Activated naive CD8-positive, alpha-beta T cell treated with anti-CD3 and anti-CD28 coated beads, Interleukin-2, amount 10 ng/mL, durations not matched to agents 7 days and 5 days (primary cell): ENCODE measurements at regions not wholly inside any gene's neighbourhood (a gene's known extent, or its start where the extent isn't known, plus 50 kb on each side); places are given as distances from the start of the nearest gene placed in this dataset.
A peak's percentile ranks its signal among the peaks of the same experiment; 100 is the strongest.
"Not testable (repeated sequence)": the region's sequence is repeated elsewhere in the genome, so short reads cannot be mapped to it uniquely, and the experiment has no call there.

Experiments used
- ATAC-seq: fragments of 150-1000 bp; cut with Tn5 transposase; one replicate; pipeline ENCODE4 v1.10.0; 2021; ENCODE audit warnings: low read depth, moderate library complexity
- POLR2A ChIA-PET: fragments of 350-600 bp; sonication (Branson Sonifier 250); formaldehyde crosslinking; loops from one replicate; lab custom pipeline; 2021; ENCODE audit warnings: antibody characterized with exemption; lab: Charles Lee
- DNase-seq: peaks from one replicate; pipeline ENCODE4 v3.0.0; 2021
- H3K27ac Mint-ChIP-seq: one replicate; pipeline ENCODE4 v1.8.0; 2022; ENCODE audit warnings: mild to moderate bottlenecking, mixed read lengths
- H3K27me3 Mint-ChIP-seq: one replicate; pipeline ENCODE4 v1.8.0; 2022; ENCODE audit warnings: mild to moderate bottlenecking, moderate library complexity, mixed read lengths
- H3K36me3 Mint-ChIP-seq: one replicate; pipeline ENCODE4 v1.8.0; 2021; ENCODE audit warnings: mild to moderate bottlenecking, mixed read lengths
- H3K4me1 Mint-ChIP-seq: one replicate; pipeline ENCODE4 v1.8.0; 2021; ENCODE audit warnings: mixed read lengths
- H3K4me3 Mint-ChIP-seq: one replicate; pipeline ENCODE4 v1.8.0; 2022; ENCODE audit warnings: mild to moderate bottlenecking, moderate library complexity, mixed read lengths
- H3K9me3 Mint-ChIP-seq: one replicate; pipeline ENCODE4 v1.8.0; 2021; ENCODE audit warnings: mixed read lengths

DNA sequence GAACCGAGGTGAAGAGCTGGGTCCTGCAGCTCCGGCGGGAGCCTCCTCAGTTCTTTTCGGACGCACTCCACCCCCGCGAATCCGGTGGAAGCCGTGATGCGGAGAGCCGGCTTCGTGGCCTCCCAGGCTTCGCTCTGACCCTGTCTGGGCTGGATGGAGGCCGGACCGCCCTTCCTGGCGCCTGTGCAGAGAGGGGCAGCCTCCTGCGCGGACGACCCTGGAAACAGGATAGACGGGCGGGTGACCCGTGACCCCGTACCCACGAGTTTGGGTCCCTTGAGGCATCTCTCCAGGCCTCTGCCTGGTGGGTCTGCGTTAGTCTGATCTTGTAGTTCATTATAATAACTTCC lies 136.0 kb downstream of the FOXD4L6 start:
- peaks cover 23% of the 10 kb centered on the region for H3K4me1 Mint-ChIP-seq
- DNase-seq, ATAC-seq: not testable (repeated sequence)

GRCh38 chr9:40991741-40992471 lies 136.6 kb downstream of the FOXD4L6 start:
- POLR2A ChIA-PET: interaction anchor here (0.6 kb wide), 1 partner anchor 96 kb away, joined by 3 read pairs; no protein-coding TSS in a partner anchor
- not testable (repeated sequence) for H3K27ac Mint-ChIP-seq, H3K27me3 Mint-ChIP-seq, H3K9me3 Mint-ChIP-seq, H3K4me3 Mint-ChIP-seq
- DNase-seq (peak; percentile 99), ATAC-seq (peak; percentile 100)
- Mint-ChIP-seq H3K36me3 (peaks cover 30% of the 10 kb centered on the region), H3K4me1 (peaks cover 19% of the 10 kb centered on the region)

More for the DNA sequence above, 136.0 kb downstream of the FOXD4L6 start:
- H3K4me3 Mint-ChIP-seq, H3K27ac Mint-ChIP-seq, H3K27me3 Mint-ChIP-seq, POLR2A ChIA-PET, H3K9me3 Mint-ChIP-seq: not testable (repeated sequence)
- peaks cover 34% of the 10 kb centered on the region for H3K36me3 Mint-ChIP-seq

DNA sequence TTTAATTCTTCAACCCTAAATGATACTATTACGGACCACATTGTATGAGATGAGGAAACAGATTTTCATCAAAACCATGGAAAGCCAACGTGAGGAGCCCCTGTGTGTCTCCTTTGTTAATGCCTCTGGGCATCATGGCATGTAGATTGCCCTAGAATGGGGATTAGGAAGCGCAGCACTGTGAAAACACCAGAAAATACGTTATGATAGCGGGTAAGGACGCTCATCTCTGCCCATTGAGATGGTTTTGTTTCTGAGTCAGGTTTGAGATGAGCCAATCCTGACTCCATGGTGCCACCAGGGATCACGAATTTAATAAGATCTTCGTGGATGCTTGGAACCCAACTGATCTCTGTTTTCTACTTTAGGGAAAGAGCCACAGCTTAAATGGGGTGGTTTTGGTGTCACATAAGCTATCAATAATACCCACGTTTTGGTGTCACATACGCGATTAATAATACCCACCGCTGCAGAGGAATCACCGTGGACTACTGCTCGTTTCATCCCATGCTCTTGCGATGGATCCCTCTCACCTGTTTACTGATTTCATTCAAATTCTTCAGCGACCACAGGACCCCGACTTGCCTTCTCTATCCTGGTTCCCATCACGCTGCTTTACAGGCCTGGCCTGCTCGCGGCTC lies 137.3 kb downstream of the FOXD4L6 start:
- H3K27me3 Mint-ChIP-seq: not testable (repeated sequence)
- POLR2A ChIA-PET: interaction anchor here (0.6 kb wide), 1 partner anchor 97 kb away, joined by 3 read pairs; no protein-coding TSS in a partner anchor

DNA sequence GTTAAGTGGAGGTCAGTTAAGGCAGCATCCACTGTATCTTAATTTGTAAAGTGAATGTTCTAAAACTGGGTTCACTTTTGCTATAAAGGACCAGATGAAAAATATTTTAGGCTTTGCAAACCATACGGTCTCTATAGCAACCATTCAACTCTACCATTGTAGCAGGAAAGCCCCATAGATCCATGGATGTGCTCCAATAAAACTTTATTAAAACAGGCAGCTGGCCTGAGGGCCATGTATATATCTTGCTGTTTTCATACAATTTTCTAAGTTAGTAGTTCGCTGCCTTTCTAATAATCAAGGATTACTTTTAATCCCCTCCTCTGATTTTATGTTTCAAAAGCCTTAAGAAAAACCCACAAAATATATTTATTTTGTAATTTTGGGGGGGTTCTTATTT lies 142.1 kb downstream of the FOXD4L6 start:
- ATAC-seq: not testable (repeated sequence)

More for the DNA sequence above, 137.3 kb downstream of the FOXD4L6 start:
- peaks cover 14% of the 10 kb centered on the region for H3K4me1 Mint-ChIP-seq
- H3K27ac Mint-ChIP-seq, ATAC-seq, H3K9me3 Mint-ChIP-seq, H3K4me3 Mint-ChIP-seq, DNase-seq: not testable (repeated sequence)
- peaks cover 27% of the 10 kb centered on the region for H3K36me3 Mint-ChIP-seq

DNA sequence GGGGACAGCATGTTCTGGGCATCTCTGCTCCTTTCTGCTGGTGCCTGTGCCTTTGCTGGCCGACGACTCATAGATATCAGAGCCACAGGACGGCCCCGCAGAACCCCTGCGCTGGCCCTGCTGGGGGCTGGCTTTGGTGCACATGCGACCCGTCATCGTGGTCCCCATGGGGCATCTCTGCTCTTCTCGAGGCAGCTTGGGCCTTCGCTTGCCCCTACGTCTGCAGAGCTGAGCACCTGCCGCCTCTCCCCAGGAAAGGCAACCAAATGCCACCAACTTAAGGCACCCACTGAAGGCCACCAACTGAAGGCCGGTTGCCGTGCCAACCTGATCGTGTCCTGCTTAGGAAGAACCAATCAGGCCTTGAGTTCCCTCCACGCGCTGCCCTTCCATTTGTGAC lies 153.1 kb downstream of the FOXD4L6 start:
- H3K9me3 Mint-ChIP-seq, H3K4me3 Mint-ChIP-seq, H3K27ac Mint-ChIP-seq: not testable (repeated sequence)

More for the DNA sequence above, 142.1 kb downstream of the FOXD4L6 start:
- H3K27me3 Mint-ChIP-seq, H3K9me3 Mint-ChIP-seq, H3K27ac Mint-ChIP-seq, H3K4me1 Mint-ChIP-seq, DNase-seq, H3K4me3 Mint-ChIP-seq, POLR2A ChIA-PET: not testable (repeated sequence)
- H3K36me3 Mint-ChIP-seq: peaks cover 20% of the 10 kb centered on the region

GRCh38 chr9:40974912-40975311 lies 153.6 kb downstream of the FOXD4L6 start:
- H3K36me3 Mint-ChIP-seq, H3K27ac Mint-ChIP-seq, H3K27me3 Mint-ChIP-seq, H3K4me1 Mint-ChIP-seq, ATAC-seq, DNase-seq, POLR2A ChIA-PET, H3K4me3 Mint-ChIP-seq, H3K9me3 Mint-ChIP-seq: not testable (repeated sequence)

More for the DNA sequence above, 153.1 kb downstream of the FOXD4L6 start:
- H3K27me3 Mint-ChIP-seq, H3K36me3 Mint-ChIP-seq, POLR2A ChIA-PET, H3K4me1 Mint-ChIP-seq, ATAC-seq, DNase-seq: not testable (repeated sequence)

GRCh38 chr9:40971773-40972172 lies 156.7 kb downstream of the FOXD4L6 start:
- H3K36me3 Mint-ChIP-seq, H3K4me3 Mint-ChIP-seq, POLR2A ChIA-PET, DNase-seq, H3K27me3 Mint-ChIP-seq, H3K4me1 Mint-ChIP-seq, H3K9me3 Mint-ChIP-seq, H3K27ac Mint-ChIP-seq, ATAC-seq: not testable (repeated sequence)

DNA sequence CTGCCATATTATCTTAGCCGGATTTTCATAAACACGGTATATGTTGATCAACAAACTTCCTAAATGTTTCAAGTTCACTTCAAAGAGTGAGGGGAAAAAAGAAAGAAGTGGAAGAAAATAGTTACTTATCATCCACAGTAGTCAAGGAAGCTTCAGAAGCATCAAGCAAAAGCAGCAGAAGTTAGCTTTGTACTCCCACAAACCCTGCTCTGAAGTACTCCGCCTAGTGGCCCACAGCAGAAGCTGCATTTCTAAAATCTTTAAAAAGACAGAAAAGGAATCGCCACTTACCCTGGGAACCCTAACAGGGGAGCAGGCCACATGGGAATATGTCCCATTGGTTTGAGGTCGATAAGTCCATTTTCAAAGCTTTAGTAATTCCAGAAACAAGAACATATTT lies 158.1 kb downstream of the FOXD4L6 start:
- DNase-seq, ATAC-seq, POLR2A ChIA-PET, H3K36me3 Mint-ChIP-seq, H3K27me3 Mint-ChIP-seq, H3K4me3 Mint-ChIP-seq, H3K4me1 Mint-ChIP-seq, H3K27ac Mint-ChIP-seq, H3K9me3 Mint-ChIP-seq: not testable (repeated sequence)

- H3K36me3 Mint-ChIP-seq, POLR2A ChIA-PET, DNase-seq, H3K27ac Mint-ChIP-seq, H3K9me3 Mint-ChIP-seq, H3K4me3 Mint-ChIP-seq, H3K27me3 Mint-ChIP-seq, ATAC-seq, H3K4me1 Mint-ChIP-seq: not testable (repeated sequence)
Observed at GRCh38 chr9:40962461-40962860, 166.0 kb downstream of the FOXD4L6 start.

- H3K4me1 Mint-ChIP-seq, DNase-seq, H3K27me3 Mint-ChIP-seq, POLR2A ChIA-PET, ATAC-seq, H3K9me3 Mint-ChIP-seq, H3K4me3 Mint-ChIP-seq, H3K27ac Mint-ChIP-seq: not testable (repeated sequence)
- H3K36me3 Mint-ChIP-seq: peaks cover 15% of the 10 kb centered on the region
Observed at GRCh38 chr9:40951876-40952494, 176.5 kb downstream of the FOXD4L6 start.

DNA sequence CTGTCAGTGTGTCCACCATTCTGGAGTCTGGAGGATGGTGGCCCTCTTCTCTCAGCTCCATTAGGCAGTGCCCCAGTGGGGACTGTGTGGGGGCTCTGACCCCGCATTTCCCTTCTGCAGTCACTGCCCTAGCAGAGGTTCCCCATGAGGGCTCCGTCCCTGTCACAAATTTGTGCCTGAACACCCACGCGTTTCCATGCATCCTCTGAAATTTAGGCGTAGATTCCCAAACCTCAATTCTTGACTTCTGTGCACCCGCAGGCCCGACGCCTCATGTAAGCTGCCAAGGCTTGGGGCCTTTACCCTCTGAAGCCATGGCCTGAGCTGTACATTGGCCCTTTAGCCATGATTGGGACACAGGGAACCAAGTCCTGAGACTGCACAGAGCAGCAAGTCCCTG lies 182.3 kb downstream of the FOXD4L6 start:
- ATAC-seq, H3K9me3 Mint-ChIP-seq, H3K4me3 Mint-ChIP-seq, H3K27ac Mint-ChIP-seq, POLR2A ChIA-PET, H3K36me3 Mint-ChIP-seq, H3K4me1 Mint-ChIP-seq, H3K27me3 Mint-ChIP-seq, DNase-seq: not testable (repeated sequence)

GRCh38 chr9:40942730-40943129 lies 185.8 kb downstream of the FOXD4L6 start:
- H3K36me3 Mint-ChIP-seq, H3K4me1 Mint-ChIP-seq, H3K4me3 Mint-ChIP-seq, POLR2A ChIA-PET, ATAC-seq, H3K27ac Mint-ChIP-seq, DNase-seq, H3K27me3 Mint-ChIP-seq: not testable (repeated sequence)
- peaks cover 12% of the 10 kb centered on the region for H3K9me3 Mint-ChIP-seq

GRCh38 chr9:40939888-40940209 lies 188.6 kb downstream of the FOXD4L6 start:
- POLR2A ChIA-PET, H3K27me3 Mint-ChIP-seq, H3K4me1 Mint-ChIP-seq, H3K27ac Mint-ChIP-seq, H3K36me3 Mint-ChIP-seq, ATAC-seq, DNase-seq, H3K4me3 Mint-ChIP-seq: not testable (repeated sequence)
- H3K9me3 Mint-ChIP-seq: peaks cover 11% of the 10 kb centered on the region
